ENCODE measurements at regions not wholly inside any gene's neighbourhood (a gene's known extent, or its start where the extent isn't known, plus 50 kb on each side); places are given as distances from the start of the nearest gene placed in this dataset.

- TF ChIP-seq, protein P1, sequence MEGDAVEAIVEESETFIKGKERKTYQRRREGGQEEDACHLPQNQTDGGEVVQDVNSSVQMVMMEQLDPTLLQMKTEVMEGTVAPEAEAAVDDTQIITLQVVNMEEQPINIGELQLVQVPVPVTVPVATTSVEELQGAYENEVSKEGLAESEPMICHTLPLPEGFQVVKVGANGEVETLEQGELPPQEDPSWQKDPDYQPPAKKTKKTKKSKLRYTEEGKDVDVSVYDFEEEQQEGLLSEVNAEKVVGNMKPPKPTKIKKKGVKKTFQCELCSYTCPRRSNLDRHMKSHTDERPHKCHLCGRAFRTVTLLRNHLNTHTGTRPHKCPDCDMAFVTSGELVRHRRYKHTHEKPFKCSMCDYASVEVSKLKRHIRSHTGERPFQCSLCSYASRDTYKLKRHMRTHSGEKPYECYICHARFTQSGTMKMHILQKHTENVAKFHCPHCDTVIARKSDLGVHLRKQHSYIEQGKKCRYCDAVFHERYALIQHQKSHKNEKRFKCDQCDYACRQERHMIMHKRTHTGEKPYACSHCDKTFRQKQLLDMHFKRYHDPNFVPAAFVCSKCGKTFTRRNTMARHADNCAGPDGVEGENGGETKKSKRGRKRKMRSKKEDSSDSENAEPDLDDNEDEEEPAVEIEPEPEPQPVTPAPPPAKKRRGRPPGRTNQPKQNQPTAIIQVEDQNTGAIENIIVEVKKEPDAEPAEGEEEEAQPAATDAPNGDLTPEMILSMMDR (IDR thresholded peaks at IDR 0.05) = no peak
- intact Hi-C loops (cut with DNase I) = no loop called here
- 78 to 100% (median 87%) methylated on average over 1 of the region's 1 CpG for WGBS, 3 donors
Observed at GRCh38 chr12:58074259-58074658, 132.9 kb downstream of the ATP23 start.

GRCh38 chr12:58079806-58080205 is 138.4 kb downstream of the ATP23 start:
- no peaks in the 10 kb centered on the region for H3K9me3 ChIP-seq
- H3K27ac ChIP-seq = no peak overlapping the region
- intact Hi-C loops (cut with DNase I) = no loop called here
- ATAC-seq = no peak
- DNase-seq = no peak
- 78 to 86% (median 85%) methylated on average over 1 of the region's 1 CpG for WGBS, 3 donors
- no peaks in the 10 kb centered on the region for H3K27me3 ChIP-seq (ENCODE audit: insufficient read depth in 3 of 3, low read length in 2 of 3)
- TF ChIP-seq, protein P1 (IDR thresholded peaks at IDR 0.05) = no peak
- H3K4me3 ChIP-seq = no peak overlapping the region
- H3K36me3 ChIP-seq (ENCODE audit: insufficient read depth in 1 of 2, low read depth in 1 of 2) = no peaks in the 10 kb centered on the region
- H3K4me1 ChIP-seq = peaks cover 13% of the 10 kb centered on the region

More at GRCh38 chr12:58074259-58074658, 132.9 kb downstream of the ATP23 start:
- Histone ChIP-seq H3K4me1 (peaks cover 9% of the 10 kb centered on the region), H3K4me3 (no peak overlapping the region), H3K36me3 (ENCODE audit: insufficient read depth in 1 of 2, low read depth in 1 of 2) (no peaks in the 10 kb centered on the region), H3K27me3 (ENCODE audit: insufficient read depth in 3 of 3, low read length in 2 of 3) (no peaks in the 10 kb centered on the region), H3K9me3 (no peaks in the 10 kb centered on the region), H3K27ac (no peak overlapping the region)
- no peak for DNase-seq
- ATAC-seq = no peak

GRCh38 chr12:58081488-58081887 is 140.1 kb downstream of the ATP23 start:
- Histone ChIP-seq H3K4me1 (peaks cover 13% of the 10 kb centered on the region), H3K4me3 (no peak overlapping the region), H3K36me3 (ENCODE audit: insufficient read depth in 1 of 2, low read depth in 1 of 2) (no peaks in the 10 kb centered on the region), H3K27ac (no peak overlapping the region), H3K9me3 (no peaks in the 10 kb centered on the region), H3K27me3 (ENCODE audit: insufficient read depth in 3 of 3, low read length in 2 of 3) (no peaks in the 10 kb centered on the region)
- intact Hi-C loops (cut with DNase I) = no loop called here
- WGBS, 3 donors = 0% methylated on average over 1 of the region's 1 CpG
- DNase-seq (no peak), ATAC-seq (no peak)
- TF ChIP-seq, protein P1 (IDR thresholded peaks at IDR 0.05) = no peak

- no peaks in the 10 kb centered on the region for H3K27me3 ChIP-seq (ENCODE audit: insufficient read depth in 3 of 3, low read length in 2 of 3)
- DNase-seq (no peak), ATAC-seq (no peak)
- WGBS, 3 donors = 26 to 65% (median 42%) methylated on average over 2 of the region's 2 CpGs
- H3K4me3 ChIP-seq = no peak overlapping the region
- H3K4me1 ChIP-seq = peaks cover 13% of the 10 kb centered on the region
- TF ChIP-seq, protein P1 (IDR thresholded peaks at IDR 0.05) = no peak
- intact Hi-C loops (cut with DNase I) = no loop called here
- H3K9me3 ChIP-seq = no peaks in the 10 kb centered on the region
- no peak overlapping the region for H3K27ac ChIP-seq
- H3K36me3 ChIP-seq (ENCODE audit: insufficient read depth in 1 of 2, low read depth in 1 of 2) = no peaks in the 10 kb centered on the region
Observed at GRCh38 chr12:58082996-58083395, 141.6 kb downstream of the ATP23 start.

- Histone ChIP-seq H3K36me3 (ENCODE audit: insufficient read depth in 1 of 2, low read depth in 1 of 2) (no peaks in the 10 kb centered on the region), H3K4me1 (peaks cover 22% of the 10 kb centered on the region), H3K27me3 (ENCODE audit: insufficient read depth in 3 of 3, low read length in 2 of 3) (no peaks in the 10 kb centered on the region), H3K4me3 (no peak overlapping the region), H3K9me3 (no peaks in the 10 kb centered on the region), H3K27ac (no peak overlapping the region)
- intact Hi-C loops (cut with DNase I) = no loop called here
- TF ChIP-seq, protein P1 (IDR thresholded peaks at IDR 0.05) = no peak
- no peak for DNase-seq
- 31 to 53% (median 36%) methylated on average over 2 of the region's 2 CpGs for WGBS, 3 donors
- no peak for ATAC-seq
Observed at GRCh38 chr12:58086006-58086405, 144.6 kb downstream of the ATP23 start.
